ENCODE measurements at regions not wholly inside any gene's neighbourhood (a gene's known extent, or its start where the extent isn't known, plus 50 kb on each side); places are given as distances from the start of the nearest gene placed in this dataset.

DNA sequence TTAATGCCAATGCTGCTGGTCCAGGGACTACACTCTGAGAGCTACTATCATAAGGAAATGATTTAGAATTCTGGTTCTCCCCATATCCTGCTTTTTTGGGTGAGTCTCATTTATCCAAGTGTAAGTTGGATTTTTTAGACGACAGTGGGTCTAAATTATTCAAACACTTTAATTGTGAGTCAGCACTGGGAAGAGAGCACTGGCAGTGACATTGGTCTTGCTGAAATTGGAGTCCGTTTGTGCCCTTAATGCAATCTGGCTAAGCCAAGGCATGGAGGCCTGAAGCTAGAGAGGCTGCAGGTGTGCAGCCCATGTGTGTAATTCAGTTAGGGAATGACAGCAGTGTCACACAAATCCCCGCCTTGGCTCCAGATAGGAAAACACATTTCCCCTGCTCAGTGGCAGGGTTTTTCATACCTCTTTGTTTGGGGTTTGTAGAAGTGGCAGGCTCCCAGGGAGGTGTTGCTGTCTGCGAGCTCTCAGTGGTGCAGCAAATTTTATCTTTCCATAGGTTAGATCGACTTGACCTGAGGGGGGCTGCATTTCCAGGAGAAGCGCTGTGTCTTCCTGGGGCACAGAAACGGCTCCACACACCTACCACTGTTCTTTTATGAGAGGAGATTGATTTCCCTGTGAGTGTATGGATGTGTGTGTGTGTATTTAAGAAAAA, 197.7 kb downstream of the CD47 start:
- DNase-seq = no peak

DNA sequence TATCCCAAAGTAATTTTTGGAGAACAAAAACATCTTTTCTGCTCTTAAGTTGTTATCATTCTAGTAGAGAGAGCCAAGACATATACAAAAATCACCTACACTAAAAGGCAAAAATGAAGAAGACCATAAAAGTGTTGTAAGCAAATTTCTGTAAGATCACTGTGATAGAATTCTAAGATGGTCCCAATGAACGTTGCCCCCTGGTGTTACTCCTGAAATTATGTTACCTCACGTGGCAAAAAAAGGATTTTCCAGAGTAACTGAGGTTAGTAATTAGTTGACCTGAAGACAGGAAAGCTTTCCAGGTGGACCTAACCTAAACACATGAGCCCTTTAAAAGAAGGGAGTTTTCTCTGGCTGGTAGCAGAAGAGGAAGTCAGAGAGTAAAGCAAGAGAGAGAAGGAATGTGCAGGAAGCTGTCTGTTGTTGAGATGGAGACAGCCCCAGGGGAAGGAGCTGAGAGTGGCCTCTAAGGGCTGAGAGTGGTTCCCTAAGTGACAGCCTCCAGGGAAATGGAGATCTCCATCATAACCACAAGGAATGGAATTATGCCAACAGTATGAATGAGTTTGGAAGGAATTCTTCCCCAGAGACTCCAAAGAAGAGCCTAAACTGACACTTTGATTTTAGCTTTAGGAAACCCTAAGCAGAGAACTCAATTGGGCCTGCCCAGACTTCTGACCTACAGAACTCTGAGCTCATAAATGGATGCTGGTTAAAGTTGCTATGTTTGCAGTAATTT, 205.9 kb downstream of the CD47 start:
- no peak for DNase-seq

DNA sequence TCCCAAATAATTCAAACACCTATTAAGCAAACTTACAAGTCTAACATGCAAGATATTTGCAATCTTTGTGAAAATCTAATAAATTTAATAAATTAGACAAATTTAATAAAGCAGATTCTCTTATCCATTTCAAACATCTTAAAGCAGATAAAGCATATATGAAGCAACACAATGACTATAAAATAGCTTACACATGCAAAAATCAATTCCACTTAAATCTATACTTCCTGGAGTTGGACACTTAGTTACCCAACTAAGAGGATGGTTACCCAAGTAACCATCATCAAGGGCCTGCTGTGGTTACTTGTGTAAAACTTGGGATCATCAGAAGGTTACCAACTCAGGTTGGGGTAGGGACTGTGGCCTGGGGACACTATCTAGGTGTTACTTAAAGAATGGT, 206.8 kb downstream of the CD47 start:
- no peak for DNase-seq

DNA sequence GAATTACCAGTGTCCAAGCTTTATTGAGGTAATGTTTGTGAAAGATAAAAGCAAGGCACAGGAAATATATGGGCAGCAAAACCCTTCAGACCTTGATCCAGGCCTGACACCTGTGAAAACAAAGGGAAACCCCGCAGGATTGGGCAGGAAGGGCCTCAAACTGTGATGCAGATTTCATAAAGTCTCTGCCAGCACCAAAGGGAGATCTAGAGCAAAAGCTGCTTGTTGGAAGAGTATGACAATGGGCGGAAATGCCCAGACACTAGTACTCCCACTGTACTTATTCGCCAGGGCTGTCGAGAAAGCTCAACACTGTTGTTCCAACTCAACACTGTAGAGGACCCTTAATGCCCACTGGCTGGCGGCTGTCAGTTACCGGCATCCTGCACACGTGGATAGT, 207.9 kb downstream of the CD47 start:
- no peak for DNase-seq

DNA sequence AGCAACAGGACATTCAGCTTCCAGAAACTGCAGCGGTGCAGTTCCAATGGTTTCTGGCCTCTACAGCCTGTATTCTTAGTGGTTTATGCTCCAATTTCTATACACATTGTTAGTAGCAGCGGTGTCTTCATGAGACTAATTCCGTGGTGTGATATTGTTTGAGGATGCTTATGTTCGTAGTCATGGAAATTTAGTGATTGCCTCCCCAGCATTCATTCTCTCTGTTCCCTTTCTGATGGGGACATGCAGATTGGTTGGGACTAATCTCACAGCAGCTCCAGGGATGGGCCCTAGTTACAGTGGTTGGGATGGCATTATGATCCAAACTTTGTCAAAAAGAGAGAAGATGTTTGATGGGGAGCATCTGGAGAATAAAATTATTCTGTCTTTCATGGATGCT, 208.6 kb downstream of the CD47 start:
- DNase-seq = no peak

DNA sequence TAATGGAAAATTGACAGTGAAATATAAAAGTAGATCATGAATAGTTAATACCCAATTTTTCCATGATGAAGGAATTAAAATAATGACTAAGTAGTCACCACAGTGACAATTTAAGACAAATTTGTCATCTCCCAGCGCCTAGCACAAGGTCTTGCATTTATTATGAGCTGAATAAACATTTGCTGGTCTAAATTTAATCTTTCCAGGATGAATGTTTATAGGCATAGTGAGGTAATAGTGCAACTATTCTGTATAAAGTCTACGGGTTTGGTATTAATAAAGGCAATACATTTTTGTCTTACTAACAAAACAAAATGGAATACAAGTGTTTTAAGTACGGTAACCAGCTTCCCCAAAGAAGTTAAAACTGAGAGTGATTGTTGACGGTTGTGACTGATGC, 209.3 kb downstream of the CD47 start:
- no peak for DNase-seq

DNA sequence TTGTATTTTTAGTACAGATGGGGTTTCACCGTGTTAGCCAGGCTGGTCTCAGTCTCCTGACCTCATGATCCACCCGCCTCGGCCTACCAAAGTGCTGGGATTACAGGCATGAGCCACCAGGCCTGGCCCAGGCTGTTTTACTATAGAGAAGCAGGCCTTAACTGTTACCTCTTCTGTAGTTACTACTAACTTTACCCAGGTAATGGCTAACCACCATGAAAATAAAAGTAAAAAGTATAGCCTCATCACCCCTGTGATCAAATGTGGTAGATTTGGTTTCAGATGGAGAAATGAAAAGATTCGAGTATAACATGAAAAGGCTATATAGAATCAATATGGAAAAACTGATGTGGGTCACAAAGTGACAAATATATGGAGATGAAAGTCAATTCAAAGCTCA, 210.1 kb downstream of the CD47 start:
- DNase-seq = no peak

DNA sequence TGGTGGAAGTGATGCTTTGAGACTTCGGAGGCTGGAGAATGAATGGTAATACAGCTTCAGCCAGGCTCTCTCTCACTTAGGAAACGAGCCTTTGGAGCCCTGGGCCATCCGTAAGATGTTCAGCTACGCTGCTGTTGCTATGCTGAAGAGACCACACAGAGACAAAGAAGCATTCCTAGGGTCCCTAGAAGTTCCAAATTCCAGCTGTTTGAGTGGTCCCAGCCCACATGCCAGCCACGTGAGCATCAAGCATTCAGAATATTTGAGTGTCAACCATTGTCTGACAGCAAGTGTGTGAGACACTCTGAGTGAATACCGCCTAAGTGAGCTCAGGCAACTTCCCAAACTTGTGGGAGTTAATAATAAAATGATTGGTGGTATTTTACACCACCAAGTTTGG, 212.9 kb downstream of the CD47 start:
- no peak for DNase-seq

DNA sequence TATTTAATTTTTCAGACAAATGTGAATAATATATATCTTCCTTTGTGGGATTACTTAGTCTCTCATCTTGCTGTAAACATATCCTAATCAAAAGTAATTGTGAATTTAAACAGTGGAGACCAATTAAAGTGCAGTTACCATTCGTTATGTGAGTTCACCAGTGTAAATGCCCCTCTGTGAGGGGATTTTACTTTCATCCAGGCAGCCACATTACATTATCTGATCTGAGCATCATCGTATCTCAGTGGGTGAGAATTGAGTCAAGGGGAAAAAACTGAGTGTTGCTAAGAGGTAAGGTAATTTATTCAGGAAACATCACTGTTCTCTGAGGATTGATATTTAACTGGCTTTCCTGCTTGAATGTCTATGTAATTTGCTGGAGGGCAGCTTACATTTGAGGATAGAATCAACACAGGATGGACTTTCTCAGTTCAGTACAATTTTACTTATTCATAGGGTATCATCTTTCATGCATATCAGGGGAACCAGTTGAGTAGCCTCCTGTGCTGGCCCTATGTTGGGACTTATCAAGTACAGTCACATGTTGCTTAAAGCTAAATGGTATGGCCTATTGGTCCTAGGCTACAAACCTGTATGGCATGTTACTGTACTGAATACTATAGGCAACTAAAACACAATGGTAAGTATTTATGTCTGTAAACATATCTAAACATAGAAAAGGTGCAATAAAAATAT, 219.7 kb downstream of the CD47 start:
- no peak for DNase-seq

DNA sequence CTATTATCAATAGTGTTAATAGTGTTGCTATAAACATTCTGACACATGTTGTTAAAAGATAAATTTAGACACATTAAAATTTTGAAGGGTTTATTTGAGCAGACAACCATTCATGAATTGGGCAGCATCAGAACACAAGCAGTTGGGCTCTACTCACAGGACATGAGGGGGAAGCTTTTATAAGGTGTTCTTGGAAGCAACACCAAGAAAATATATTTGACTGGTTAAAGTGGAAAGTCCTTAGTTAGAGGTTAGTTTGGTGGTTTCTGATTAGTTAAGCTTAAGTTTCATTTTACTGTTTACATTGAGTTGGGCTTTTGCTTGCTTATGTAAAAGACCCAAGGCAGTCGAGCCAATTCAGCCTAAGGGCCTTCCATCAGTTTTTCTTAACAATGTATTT, 220.7 kb downstream of the CD47 start:
- DNase-seq = no peak

DNA sequence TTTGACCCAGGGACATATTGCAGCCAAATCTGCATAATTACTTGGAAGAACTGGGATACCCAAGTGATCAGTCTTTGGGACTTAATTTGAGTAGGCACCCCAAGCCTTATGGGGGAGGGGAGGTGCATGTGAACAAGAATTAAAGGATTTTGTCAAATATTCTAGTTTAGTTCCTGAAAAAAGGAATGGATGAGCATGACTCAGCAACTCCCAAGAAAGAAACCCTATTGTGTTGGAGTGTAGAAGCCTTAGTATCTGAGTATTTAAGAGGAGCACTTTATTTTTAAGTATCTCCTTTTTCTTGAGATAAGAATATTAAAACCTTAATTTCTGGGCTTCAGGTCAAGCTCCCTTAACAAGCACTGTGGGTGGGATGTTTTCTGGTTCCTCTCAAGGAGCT, 222.4 kb downstream of the CD47 start:
- DNase-seq = no peak

DNA sequence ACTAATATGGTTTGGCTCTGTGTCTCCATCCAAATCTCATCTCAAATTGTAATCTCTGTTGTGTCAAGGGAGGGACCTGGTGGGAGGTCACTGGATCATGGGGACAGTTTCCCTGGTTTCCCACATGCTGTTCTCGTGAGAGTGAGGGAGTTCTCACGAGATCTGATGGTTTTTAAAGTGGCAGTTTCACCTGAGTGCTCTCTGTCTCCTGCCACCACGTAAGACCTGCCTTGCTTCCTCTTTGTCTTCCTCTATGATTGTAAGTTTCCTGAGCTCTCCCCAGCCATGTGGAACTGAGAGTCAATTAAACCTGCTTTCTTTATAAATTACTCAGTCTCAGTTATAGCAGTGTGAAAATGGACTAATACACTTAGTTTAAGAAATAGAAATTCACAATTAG, 228.9 kb downstream of the CD47 start:
- no peak for DNase-seq

DNA sequence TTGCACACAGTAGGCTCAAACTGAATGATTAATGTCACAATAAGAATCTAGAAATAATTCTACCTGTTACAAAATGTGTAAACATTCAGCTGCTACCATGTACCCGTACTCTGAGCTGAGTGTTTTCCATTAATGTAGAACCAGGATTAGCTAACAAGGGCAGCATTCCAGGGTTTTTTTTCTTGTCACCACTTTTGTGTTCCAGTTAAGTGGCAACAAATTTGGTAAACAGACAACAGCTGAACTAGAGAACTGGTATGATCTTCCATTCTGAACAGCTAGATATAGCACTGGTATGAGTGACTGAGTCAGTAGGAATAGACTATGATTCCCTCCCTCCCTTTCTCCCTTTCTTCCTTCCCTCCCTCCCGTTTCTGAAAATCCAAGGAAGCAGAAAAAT, 229.4 kb downstream of the CD47 start:
- no peak for DNase-seq
